Lower lobe of right lung (tissue), 2 donors: ENCODE measurements at regions not wholly inside any gene's neighbourhood (a gene's known extent, or its start where the extent isn't known, plus 50 kb on each side); places are given as distances from the start of the nearest gene placed in this dataset.

ENCODE experiments used
- ATAC-seq, 2 donors: fragments of 200-7000 bp; cut with Tn5 transposase; one replicate each; pipeline ENCODE4 v1.9.1; 2020 to 2022; ENCODE audit warnings: mild to moderate bottlenecking in 2 of 2, moderate library complexity in 2 of 2
- DNase-seq: peaks from one replicate; pipeline ENCODE4 v3.0.0-alpha.2; 2020
- H3K27ac ChIP-seq: fragments of 200-600 bp; one replicate; pipeline ENCODE4 v1.8.0; 2022
- H3K27me3 ChIP-seq: fragments of 200-600 bp; one replicate; pipeline ENCODE4 v1.8.0; 2022; ENCODE audit warnings: low read depth
- H3K36me3 ChIP-seq: fragments of 200-600 bp; one replicate; pipeline ENCODE4 v1.8.0; 2022; ENCODE audit warnings: mild to moderate bottlenecking
- H3K4me1 ChIP-seq: fragments of 200-600 bp; one replicate; pipeline ENCODE4 v1.8.0; 2022
- H3K4me3 ChIP-seq: fragments of 200-600 bp; one replicate; pipeline ENCODE4 v1.8.0; 2022; ENCODE audit warnings: mild to moderate bottlenecking
- H3K9me3 ChIP-seq: fragments of 200-600 bp; one replicate; pipeline ENCODE4 v1.8.0; 2022
- CTCF ChIP-seq: fragments of 200-600 bp; IDR thresholded peaks from one replicate; pipeline ENCODE4 v1.8.0; 2022; ENCODE audit warnings: antibody characterized with exemption, mild to moderate bottlenecking
- intact Hi-C: fragments of 100-400 bp; cut with DNase I; formaldehyde crosslinking; loops from one replicate; pipeline ENCODE4 v1.11.0; 2022
- donor health status: DM: no; HTN: yes; CAD: no; lungs with severe emphysema.

GRCh38 chr5:23274171-23274570 lies 233.2 kb upstream of the PRDM9 start:
- intact Hi-C loops, result no loop called here
- TF ChIP-seq CTCF, result no peak
- DNase-seq (no peak), ATAC-seq (no peak)
- no peaks in the 10 kb centered on the region for H3K9me3 ChIP-seq
- no peaks in the 10 kb centered on the region for H3K4me1 ChIP-seq
- no peak overlapping the region for H3K27ac ChIP-seq
- H3K4me3 ChIP-seq, result no peak overlapping the region
- no peaks in the 10 kb centered on the region for H3K27me3 ChIP-seq
- no peaks in the 10 kb centered on the region for H3K36me3 ChIP-seq

GRCh38 chr5:23269981-23270380 lies 237.4 kb upstream of the PRDM9 start:
- TF ChIP-seq CTCF, result no peak
- Histone ChIP-seq H3K4me3 (no peak overlapping the region), H3K4me1 (no peaks in the 10 kb centered on the region), H3K27ac (no peak overlapping the region), H3K27me3 (no peaks in the 10 kb centered on the region), H3K9me3 (no peaks in the 10 kb centered on the region), H3K36me3 (no peaks in the 10 kb centered on the region)
- intact Hi-C loops, result no loop called here
- no peak for ATAC-seq
- no peak for DNase-seq

- no peak overlapping the region for H3K27ac ChIP-seq
- H3K36me3 ChIP-seq, result no peaks in the 10 kb centered on the region
- H3K27me3 ChIP-seq, result no peaks in the 10 kb centered on the region
- ATAC-seq, result no peak
- no peak for DNase-seq
- TF ChIP-seq CTCF, result no peak
- no peak overlapping the region for H3K4me3 ChIP-seq
- intact Hi-C loops, result no loop called here
- H3K9me3 ChIP-seq, result no peaks in the 10 kb centered on the region
- no peaks in the 10 kb centered on the region for H3K4me1 ChIP-seq
Measured at GRCh38 chr5:23268136-23268535, 239.3 kb upstream of the PRDM9 start.

GRCh38 chr5:23260621-23261020 lies 246.8 kb upstream of the PRDM9 start:
- Histone ChIP-seq H3K4me3 (no peak overlapping the region), H3K4me1 (no peaks in the 10 kb centered on the region), H3K36me3 (no peaks in the 10 kb centered on the region), H3K27me3 (no peaks in the 10 kb centered on the region), H3K27ac (no peak overlapping the region), H3K9me3 (no peaks in the 10 kb centered on the region)
- TF ChIP-seq CTCF, result no peak
- intact Hi-C loops, result no loop called here
- ATAC-seq (no peak), DNase-seq (no peak)

DNA sequence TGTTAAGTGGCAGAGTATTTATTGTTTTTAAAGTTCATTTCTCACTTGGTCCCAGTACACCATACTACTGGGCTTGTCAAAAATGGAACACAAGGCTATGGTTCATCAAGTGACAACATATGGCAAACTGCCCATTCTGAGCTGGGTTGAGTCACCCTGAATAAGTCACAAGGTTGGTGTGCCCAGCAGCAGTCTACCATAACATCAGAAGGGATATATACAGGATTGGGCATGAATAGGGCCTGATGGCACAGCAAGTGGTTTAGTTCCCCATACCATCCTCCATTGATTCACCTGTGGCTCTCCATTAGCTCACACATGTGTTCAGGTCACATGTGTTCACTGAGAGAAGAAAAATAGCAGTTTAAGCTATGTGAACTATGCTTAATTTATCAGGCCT lies 249.8 kb upstream of the PRDM9 start:
- intact Hi-C loops, result no loop called here

More for the DNA sequence above, 249.8 kb upstream of the PRDM9 start:
- Histone ChIP-seq H3K4me1 (no peaks in the 10 kb centered on the region), H3K27ac (no peak overlapping the region), H3K27me3 (no peaks in the 10 kb centered on the region), H3K4me3 (no peak overlapping the region), H3K9me3 (no peaks in the 10 kb centered on the region), H3K36me3 (no peaks in the 10 kb centered on the region)
- TF ChIP-seq CTCF, result no peak
- no peak for ATAC-seq
- no peak for DNase-seq
